ENCODE measurements at regions not wholly inside any gene's neighbourhood (a gene's known extent, or its start where the extent isn't known, plus 50 kb on each side); places are given as distances from the start of the nearest gene placed in this dataset.

GRCh38 chr3:72421786-72422185, 426.5 kb downstream of the SHQ1 start:
- no peak for DNase-seq

- DNase-seq = peak; percentile 66
Measured at GRCh38 chr3:72421126-72421525, 427.1 kb downstream of the SHQ1 start.

- no peak for DNase-seq
Measured at GRCh38 chr3:72418856-72419255, 429.4 kb downstream of the SHQ1 start.

DNA sequence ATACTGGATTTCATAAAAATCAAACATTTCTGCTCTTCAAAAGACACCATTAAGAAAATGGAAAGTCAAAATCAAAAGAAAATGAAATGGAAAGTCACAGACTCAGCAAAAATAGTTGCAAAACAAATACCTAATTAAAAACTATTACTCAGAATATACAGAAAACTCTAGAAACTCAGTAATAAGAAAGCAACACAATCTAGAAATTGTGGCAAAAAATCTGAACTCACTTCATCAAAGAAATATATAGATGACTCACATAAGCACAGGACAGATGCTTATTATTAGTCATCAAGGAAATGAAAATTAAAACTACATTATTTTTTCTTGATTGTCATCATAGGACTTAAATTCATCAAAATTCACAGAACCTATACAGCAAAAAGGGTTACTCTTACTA, 430.0 kb downstream of the SHQ1 start:
- peak; percentile 52 for DNase-seq

DNA sequence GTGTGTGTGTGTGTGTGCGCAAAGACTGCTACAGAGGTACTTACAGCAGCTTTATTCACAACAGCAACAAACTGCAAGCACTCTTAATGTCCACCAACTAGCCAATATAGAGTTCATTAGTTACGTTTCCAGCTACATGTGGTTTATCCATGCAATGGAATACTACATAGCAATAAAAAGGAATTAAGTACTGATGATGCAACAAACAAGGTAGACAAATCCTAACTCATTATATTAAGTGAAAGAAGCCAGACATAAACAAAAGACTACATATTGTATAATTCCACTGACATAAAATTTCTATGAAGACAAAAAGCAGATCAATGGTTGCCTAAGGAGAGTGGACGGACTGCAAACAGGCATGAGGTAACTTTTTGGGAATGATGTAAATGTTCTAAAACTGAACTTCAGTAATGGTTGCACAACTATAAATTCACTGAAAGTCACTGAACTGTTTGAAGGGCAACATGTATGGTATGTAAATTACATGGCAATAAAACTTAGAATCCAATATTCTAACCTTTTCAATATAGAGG, 433.7 kb downstream of the SHQ1 start:
- peak; percentile 45 for DNase-seq

DNA sequence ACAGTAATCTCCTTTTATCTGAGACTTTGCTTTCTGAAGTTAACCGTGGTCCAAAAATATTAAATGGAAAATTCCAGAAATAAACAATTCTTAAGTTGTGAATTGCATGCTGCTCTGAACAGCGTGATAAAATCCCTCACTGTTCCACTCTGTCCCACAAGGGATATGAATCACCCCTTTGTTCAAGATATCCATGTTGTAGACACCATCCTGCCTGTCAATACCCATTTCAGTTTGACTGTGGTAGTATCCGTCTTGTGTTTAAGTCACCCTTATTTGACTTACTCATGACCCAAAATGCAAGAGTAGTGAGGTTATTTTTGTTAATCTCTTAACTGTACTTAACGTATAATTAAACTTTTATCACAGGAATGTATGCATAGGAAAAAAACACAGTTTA, 435.0 kb downstream of the SHQ1 start:
- DNase-seq = no peak

DNA sequence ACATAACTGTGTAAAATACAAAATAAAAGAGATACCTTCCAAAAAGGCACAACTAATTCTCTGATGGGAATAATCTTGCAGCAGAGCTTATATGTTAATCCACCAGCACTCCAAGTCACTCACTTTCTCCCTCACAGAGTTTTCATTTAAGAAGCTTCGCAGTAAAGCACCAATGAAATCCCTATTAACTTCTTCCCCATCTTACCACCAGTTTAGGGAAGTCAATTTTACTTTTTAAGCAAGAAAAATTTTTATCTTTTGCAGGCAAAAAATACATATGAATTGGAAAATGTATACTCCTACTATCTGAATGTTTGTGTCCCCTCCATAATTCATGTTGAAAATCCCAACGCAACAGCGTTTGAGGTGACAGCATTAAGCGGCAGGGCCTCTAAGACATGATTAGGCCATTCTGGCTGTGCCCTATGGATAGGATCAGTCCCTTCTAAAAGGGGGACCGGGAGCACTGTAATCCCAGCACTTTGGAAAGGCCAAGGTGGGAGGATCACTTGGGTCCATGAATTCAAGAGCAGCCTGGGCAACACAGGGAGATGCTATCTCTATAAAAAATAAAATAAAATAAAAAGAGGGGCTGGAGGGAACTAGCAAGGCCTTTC, 435.8 kb downstream of the SHQ1 start:
- DNase-seq = peak; percentile 32

DNA sequence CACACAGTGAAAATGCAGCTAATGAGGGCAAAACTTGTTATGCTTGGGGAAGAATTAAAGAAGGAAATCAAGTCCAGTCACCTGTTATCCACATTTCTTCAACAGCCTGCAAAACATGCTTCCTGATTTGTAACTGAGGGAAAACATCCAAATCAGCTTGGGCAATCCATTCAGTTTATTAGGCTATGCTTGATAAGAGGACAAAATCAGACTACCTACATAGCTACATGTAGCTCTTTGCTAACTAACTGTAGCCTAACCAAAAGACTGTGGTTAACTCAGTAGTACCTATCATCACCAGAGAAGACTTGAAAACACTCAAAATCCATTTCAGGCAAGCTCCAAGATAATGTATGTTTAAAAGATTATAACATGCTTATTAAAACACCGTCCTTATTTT, 436.4 kb downstream of the SHQ1 start:
- DNase-seq = no peak

DNA sequence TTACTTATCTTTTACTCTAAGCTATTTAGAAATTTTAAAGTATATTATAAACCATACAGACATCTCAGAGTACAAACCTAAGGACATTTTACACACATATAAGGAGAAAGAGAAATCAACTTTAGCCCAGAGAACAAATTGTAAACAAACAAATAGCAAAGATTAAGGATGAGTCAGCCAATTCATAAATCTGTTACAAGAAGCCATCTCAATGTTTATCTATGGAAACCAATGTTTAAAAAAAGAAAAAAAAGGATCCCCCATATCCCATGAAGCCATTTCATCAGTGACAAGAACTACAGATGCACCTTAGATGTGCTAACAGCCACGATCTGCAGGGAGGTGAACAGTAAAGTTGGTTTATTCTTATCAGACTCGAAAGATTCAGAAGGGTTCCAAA, 437.1 kb downstream of the SHQ1 start:
- no peak for DNase-seq

GRCh38 chr3:72408983-72409779, 439.1 kb downstream of the SHQ1 start:
- DNase-seq = peak; percentile 75

DNA sequence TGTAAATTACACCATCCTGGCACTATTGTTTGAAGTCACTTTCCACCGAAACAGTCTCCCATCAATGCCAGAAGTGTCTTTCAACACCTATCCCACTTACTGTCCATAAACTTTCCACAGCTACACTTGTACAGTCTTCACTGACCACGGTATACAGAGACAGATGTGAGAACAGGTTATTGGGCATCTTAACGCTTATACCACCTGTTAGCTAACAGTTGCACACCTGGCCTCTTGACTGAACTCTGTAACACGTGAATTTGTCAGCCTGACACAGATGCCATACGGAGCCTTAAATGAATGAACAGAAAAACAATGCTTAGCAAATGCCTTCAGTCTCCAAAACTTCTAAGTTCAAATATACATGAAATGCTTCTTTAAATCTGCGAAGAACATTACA, 440.5 kb downstream of the SHQ1 start:
- DNase-seq = no peak

DNA sequence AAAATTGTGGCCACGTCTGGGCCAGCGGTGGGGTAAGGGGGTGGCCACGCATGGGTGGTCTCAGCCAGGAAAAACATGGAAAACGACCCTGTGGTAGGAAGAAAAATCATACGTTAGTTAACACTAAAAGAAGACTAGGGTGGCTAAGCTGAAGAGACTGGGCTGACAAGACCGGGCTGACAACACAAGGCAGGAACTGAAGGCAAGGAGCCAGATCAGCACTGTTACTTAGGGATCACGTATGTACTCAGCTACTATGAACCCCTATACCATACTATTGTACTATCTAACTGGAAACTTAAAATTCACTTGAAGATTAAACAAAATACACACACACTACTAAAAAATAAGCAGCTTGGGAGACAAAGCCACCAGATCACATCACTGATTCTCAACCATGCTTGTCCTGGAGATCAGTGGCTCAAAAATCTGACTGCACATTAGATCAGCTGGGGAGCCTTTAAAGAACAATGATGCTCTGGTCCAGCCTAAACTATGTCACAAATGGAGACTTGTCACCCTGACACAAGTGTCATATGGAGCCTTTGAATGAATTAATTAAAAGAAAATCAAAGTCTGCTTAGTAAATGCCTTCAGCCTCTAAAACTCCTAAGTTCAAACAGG, 442.2 kb downstream of the SHQ1 start:
- no peak for DNase-seq

- peak; percentile 16 for DNase-seq
Measured at GRCh38 chr3:72401005-72401545, 447.2 kb downstream of the SHQ1 start.

DNA sequence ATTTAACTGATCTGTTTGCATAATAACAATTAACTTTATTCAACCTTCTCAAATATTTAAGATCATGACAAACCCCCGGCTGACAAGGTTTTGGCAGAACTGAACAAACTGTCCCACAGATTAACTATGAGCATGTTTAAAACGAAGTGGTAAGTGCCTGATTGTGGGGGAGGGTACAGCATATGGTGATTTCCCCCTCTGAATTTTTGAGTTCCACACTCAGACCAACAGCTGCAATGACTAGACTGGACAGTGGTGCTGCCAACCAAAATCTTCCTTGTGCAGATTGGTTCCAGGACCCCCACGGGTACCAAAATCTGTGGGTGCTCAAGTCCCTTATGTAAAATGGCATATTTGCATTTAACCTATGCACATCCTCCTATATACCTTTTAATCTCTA, 449.5 kb downstream of the SHQ1 start:
- no peak for DNase-seq

DNA sequence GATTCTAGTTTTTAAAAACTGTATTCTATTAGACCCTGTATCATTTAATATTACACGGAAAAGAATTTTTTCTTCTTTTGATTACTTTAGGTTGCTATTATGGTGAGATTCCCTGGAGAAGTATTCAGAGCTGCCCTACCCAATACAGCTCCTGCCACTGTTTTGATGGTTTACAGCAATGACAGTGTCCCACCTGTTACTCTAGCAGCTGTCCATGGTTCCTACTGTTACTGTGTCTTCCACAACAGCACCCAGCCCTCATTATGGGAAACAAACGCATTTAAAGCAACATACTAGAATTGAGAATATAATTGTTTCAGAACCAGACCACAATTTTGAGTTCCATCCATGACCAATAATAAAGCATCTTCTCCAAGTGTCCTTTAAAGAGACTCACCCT, 450.7 kb downstream of the SHQ1 start:
- DNase-seq = no peak

DNA sequence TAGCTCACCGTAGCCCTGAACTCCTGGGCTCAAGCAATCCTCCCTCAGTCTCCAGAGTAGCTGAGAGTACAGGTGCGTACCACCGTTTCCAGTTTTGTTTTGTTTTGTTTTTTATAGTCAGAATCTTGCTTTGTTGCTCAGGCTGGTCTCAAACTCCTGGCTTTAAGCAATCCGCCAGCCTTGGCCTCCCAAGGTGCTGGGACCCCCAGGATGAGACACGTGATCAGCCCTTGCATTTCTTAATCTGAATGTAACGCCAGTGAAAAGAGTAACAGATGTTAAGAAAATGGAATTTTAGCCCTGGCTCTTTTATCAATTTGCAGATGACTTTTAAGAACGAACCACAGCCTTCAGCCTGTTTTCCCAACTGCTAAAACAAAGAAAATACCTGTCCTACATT, 451.3 kb downstream of the SHQ1 start:
- DNase-seq = no peak

DNA sequence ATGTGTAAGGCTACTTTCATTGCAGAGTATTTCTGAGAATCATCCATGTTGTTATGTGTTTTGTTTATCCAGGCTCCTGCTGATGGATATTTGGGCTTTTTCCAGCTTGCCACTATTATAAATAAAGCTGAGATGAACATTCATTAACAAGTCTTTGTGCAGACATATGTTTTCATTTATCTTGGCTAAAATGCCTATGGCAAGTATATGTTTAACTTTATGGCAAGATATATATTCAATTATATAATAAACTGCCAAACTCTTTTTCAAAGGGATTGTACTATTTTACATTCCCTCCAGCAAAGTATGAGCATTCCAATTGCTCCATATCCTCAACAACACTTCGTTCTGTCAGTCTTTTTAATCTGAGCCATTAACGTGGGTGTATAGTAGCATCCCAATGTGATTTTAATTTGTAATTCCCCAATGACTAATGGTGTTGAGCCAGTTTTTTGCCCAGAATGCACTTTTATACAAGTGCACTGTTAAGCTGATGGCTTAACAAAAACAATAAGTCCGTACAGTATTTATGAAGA, 452.4 kb downstream of the SHQ1 start:
- DNase-seq = peak; percentile 16

- no peak for DNase-seq
Measured at GRCh38 chr3:72393455-72393854, 454.8 kb downstream of the SHQ1 start.

- peak; percentile 27 for DNase-seq
Measured at GRCh38 chr3:72391659-72392058, 456.6 kb downstream of the SHQ1 start.

DNA sequence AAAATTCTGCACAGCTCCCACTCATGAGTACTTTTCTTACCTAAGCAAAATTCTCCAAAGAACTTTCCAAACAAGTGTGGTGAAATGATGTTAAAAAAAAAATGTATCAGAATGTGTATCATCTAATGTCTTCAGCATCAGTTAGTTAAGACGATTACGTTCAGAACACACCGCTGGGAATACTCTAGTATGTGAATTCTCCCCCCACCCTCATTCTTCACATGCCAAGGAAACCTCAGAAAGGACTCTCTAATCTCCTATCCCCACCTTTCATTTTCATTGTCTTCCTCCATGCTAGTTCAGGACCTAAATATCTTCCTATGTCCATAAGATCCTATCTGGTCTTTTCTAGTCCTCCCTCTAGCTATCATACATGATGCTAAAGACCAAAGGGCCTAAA, 457.4 kb downstream of the SHQ1 start:
- no peak for DNase-seq

GRCh38 chr3:72388644-72389043, 459.6 kb downstream of the SHQ1 start:
- no peak for DNase-seq

DNA sequence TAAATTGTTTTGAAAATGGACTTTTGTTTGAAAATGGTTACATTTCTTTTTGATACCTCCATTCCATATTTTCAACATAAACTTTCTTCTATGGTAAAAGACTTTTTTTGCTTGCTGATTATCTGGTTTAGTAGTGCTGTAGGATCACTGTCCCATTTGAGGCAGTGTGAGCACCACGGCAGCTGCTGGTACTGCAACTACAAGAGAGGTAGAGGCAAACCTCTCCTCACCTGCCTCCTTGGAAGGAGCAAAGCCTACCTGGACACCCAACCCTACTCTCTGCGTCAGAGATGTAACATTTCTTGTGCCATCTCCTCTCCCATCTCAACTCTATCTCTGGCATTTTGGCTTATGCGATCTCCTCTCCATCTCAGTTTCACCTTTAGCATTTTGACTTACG, 460.1 kb downstream of the SHQ1 start:
- DNase-seq = no peak

DNA sequence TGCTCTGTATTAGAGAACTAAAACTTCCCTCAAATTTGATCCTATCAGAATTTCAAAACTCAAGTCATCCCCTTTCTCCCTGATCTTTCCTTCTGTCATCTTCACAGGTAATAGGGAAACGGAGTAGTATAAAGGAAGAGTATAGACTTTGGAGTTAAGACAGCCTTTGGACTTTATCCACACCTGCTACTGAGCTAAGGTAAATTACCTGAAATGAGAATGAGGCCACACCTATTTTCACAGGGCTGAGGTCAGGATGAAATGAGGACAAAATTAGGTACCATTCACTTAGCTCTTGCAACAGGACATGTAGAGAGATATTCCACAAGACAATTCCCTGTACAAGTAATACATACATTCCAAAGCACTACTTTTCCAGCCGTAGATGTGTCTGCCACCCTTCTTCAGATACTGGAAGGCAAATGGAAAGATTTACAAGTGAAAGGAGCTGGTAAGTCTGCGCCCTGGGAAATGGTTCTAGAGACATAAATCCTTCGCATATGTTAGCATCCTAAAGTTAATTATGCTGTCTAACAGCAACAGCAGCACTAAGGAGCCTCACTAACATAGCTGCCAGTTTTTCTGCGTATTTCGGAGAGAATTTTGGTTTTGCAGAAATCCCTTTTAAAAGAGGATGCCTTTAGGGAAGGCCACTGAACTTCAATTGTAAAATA, 461.8 kb downstream of the SHQ1 start:
- no peak for DNase-seq

All from inflammatory macrophage treated with lipopolysaccharide for 4 hours (primary cell).